AG09309 (cell line): ENCODE measurements at regions not wholly inside any gene's neighbourhood (a gene's known extent, or its start where the extent isn't known, plus 50 kb on each side); places are given as distances from the start of the nearest gene placed in this dataset.

Experiments used
- DNase-seq: peaks from one replicate; pipeline ENCODE4 v3.0.0-alpha.2; 2010; ENCODE audit warnings: low read depth
- H3K4me3 ChIP-seq: 2 replicates; pipeline ENCODE4 v1.5.1; 2011; ENCODE audit warnings: mild to moderate bottlenecking, low read depth, low read length, moderate library complexity; ENCODE audit not compliant: control insufficient read depth
- TF ChIP-seq, protein P1 (sequence below): IDR thresholded peaks from 2 replicates; pipeline ENCODE4 v1.5.1; 2011; ENCODE audit warnings: mild to moderate bottlenecking, low read depth, low read length, inconsistent platforms; ENCODE audit not compliant: insufficient read depth, control insufficient read depth; ENCODE audit errors: missing control alignments

DNA sequence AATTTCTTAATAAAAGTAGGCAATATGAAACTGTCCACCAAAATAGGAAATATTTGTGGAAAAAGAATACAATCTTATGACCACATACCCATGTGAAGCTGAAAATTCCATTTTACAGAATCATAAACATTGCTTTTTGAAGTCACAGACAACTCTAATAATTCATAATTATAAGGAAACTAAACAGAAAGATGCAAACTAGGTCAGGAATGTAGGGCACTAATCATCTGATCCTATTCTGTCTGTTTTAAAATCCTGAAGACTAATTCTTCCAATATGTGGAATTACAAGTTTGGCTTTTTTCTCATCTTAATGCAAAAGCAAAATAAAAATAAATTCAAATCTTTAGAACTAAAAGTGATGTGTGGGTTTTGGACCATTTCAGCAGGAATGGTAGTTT is 528.6 kb downstream of the LTN1 start:
- no peak overlapping the region for H3K4me3 ChIP-seq
- DNase-seq = no peak
- TF ChIP-seq, protein P1, sequence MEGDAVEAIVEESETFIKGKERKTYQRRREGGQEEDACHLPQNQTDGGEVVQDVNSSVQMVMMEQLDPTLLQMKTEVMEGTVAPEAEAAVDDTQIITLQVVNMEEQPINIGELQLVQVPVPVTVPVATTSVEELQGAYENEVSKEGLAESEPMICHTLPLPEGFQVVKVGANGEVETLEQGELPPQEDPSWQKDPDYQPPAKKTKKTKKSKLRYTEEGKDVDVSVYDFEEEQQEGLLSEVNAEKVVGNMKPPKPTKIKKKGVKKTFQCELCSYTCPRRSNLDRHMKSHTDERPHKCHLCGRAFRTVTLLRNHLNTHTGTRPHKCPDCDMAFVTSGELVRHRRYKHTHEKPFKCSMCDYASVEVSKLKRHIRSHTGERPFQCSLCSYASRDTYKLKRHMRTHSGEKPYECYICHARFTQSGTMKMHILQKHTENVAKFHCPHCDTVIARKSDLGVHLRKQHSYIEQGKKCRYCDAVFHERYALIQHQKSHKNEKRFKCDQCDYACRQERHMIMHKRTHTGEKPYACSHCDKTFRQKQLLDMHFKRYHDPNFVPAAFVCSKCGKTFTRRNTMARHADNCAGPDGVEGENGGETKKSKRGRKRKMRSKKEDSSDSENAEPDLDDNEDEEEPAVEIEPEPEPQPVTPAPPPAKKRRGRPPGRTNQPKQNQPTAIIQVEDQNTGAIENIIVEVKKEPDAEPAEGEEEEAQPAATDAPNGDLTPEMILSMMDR = no peak

DNA sequence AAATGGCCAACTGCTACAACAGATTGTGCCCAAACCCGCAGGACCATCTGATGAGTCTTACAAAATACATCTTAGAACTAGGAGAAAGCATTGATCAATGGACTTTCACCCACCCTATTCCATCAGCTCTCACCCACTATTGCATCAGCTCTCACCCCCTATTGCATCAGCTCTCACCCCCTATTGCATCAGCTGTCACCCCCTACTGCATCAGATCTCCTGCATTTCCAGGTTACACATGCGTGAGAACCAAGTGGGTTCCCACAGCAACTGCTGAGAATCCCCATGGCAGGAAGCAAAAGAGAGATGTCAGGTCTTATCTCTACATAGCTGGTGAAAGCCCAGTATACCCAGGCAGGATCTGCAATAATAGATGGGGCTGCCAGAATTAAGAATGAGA is 533.5 kb downstream of the LTN1 start:
- TF ChIP-seq, protein P1 = no peak
- no peak for DNase-seq
- no peak overlapping the region for H3K4me3 ChIP-seq

DNA sequence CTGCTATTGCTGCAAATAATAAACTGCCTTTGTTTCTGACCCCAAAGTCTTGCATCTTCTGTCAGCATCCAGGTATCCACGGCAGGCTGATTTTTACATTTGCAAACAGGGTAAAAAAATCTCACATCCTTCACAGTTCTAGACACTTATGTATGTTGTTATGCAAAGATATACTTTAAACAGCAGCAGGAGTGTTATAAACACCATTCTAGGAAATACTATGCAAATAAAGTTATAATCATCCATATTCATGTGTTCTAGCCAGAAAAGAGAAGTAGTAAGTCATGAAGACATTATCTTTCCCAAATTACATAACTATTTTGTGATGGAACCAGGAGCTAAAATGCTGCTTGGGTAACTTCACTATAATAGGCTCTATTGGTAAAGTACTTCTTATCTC is 534.2 kb downstream of the LTN1 start:
- DNase-seq = no peak
- TF ChIP-seq, protein P1 = no peak
- H3K4me3 ChIP-seq = no peak overlapping the region

DNA sequence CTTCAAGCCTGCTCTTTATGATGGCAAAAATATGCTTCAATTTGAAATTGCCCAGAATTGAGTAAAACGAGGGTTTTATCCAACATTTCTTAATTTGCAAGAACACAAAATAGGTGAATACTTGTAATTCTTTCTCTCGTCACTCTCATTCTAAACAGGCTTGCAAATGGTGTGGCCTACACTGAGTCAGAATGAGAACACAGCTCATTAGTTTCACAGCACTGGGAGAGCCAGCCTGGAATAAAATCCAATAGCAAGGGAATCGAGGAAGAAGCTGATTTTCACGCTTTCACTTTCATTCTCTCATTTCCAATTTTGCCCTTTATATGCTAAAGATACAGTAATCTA is 537.5 kb downstream of the LTN1 start:
- no peak for DNase-seq
- H3K4me3 ChIP-seq = peak overlapping the region; percentile 11; the same call in 1 of the 2 replicates
- TF ChIP-seq, protein P1 = no peak

DNA sequence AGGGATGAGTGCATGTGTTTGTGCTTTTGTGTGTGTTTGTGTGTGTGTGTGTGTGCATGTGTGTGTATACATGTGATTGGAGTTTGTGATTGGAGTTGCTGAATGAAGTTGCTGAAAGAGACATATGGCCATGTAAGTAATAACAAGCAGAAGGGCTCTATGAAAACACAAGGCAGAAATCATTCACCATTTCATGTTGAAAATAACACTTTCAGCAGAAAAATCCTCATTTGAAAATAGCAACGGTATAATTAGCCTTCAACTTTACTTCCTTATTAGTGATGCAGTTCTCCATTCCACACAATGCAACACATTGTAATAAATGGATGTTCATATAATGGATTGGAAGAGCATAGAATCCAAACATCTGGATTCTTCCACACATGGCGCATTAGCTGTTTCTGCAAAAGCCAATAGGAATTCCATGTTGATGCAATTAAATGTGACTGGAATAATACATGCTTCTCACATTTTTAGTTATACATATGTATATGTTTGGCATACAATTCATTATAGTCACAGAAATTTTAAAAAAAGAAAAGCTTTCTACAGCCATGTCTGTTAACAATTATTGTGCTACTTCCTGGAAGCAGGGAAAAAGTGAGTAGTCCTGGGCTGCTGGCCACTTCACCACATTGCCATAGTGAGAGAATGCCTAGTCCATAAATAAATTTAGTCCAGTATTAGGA is 538.0 kb downstream of the LTN1 start:
- TF ChIP-seq, protein P1 = no peak

DNA sequence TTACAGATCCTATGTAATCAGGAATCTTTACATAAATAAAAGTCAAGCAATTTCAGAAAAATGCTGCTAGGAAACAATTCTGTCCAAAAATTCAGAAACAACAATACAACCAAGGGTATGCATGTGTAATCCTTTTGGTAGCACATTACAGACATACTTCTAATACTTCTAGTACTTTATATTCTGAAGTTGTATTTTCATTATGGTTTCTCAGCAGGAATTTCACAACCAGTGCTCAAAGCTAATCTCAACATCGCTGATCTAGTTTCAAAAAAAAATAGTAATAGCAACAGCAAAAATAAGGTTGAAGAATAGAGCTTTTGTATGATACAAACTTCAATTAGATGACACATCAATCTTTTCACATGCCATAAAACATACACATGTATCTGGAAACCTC is 545.2 kb downstream of the LTN1 start:
- DNase-seq = no peak
- TF ChIP-seq, protein P1 = no peak
- no peak overlapping the region for H3K4me3 ChIP-seq

More for the DNA sequence above, 538.0 kb downstream of the LTN1 start:
- no peak for DNase-seq
- no peak overlapping the region for H3K4me3 ChIP-seq
